Neural cell (in vitro differentiated cells): ENCODE measurements at regions not wholly inside any gene's neighbourhood (a gene's known extent, or its start where the extent isn't known, plus 50 kb on each side); places are given as distances from the start of the nearest gene placed in this dataset.

Experiments used
- CTCF ChIP-seq: fragments of 450-650 bp; IDR thresholded peaks from 2 replicates; pipeline ENCODE4 v1.5.1; 2014; ENCODE audit warnings: antibody characterized with exemption, mild to moderate bottlenecking, moderate library complexity; ENCODE audit not compliant: poor library complexity, severe bottlenecking
- EP300 ChIP-seq: fragments of 450-650 bp; conservative IDR thresholded peaks from 2 replicates; pipeline ENCODE4 v1.6.1; 2014; ENCODE audit warnings: antibody characterized with exemption, mild to moderate bottlenecking, moderate library complexity; ENCODE audit not compliant: poor library complexity, severe bottlenecking
- EZH2 ChIP-seq: fragments of 200-600, 300-800 bp; shearing (Covaris generic), sonication (generic); IDR thresholded peaks from 2 replicates; pipeline ENCODE4 v1.6.1; 2014; ENCODE audit warnings: antibody characterized with exemption, low read length, borderline replicate concordance, mild to moderate bottlenecking; ENCODE audit not compliant: insufficient read depth, poor library complexity, severe bottlenecking
- TAF1 ChIP-seq: IDR thresholded peaks from 2 replicates; pipeline ENCODE4 v1.6.1; 2012; ENCODE audit warnings: low read depth

- TF ChIP-seq CTCF (no peak), EZH2 (no peak), TAF1 (no peak), EP300 (no peak)
Measured at GRCh38 chr5:77937015-77937908, 161.1 kb upstream of the TBCA start.
